ENCODE measurements at regions not wholly inside any gene's neighbourhood (a gene's known extent, or its start where the extent isn't known, plus 50 kb on each side); places are given as distances from the start of the nearest gene placed in this dataset.

GRCh38 chr9:3672399-3672798, 146.6 kb upstream of the RFX3 start:
- no peaks in the 10 kb centered on the region for H3K36me3 ChIP-seq
- H3K9me3 ChIP-seq = no peaks in the 10 kb centered on the region
- no peaks in the 10 kb centered on the region for H3K27me3 ChIP-seq
- H3K4me1 ChIP-seq (ENCODE audit: control insufficient read depth in 1 of 2, insufficient read depth in 1 of 2, low read depth in 1 of 2, low read length in 1 of 2) = no peaks in the 10 kb centered on the region
- no peak overlapping the region for H3K4me3 ChIP-seq (ENCODE audit: low read depth in 1 of 2, low read length in 1 of 2)
- TF ChIP-seq CTCF (IDR thresholded peaks at IDR 0.05) = no peak
- no peak overlapping the region for H3K27ac ChIP-seq

GRCh38 chr9:3664044-3664443, 138.2 kb upstream of the RFX3 start:
- H3K4me1 ChIP-seq (ENCODE audit: control insufficient read depth in 1 of 2, insufficient read depth in 1 of 2, low read depth in 1 of 2, low read length in 1 of 2) = no peaks in the 10 kb centered on the region
- H3K27me3 ChIP-seq = no peaks in the 10 kb centered on the region
- H3K9me3 ChIP-seq = no peaks in the 10 kb centered on the region
- no peaks in the 10 kb centered on the region for H3K36me3 ChIP-seq
- no peak overlapping the region for H3K27ac ChIP-seq
- TF ChIP-seq CTCF (IDR thresholded peaks at IDR 0.05) = no peak
- no peak overlapping the region for H3K4me3 ChIP-seq (ENCODE audit: low read depth in 1 of 2, low read length in 1 of 2)

- Histone ChIP-seq H3K27me3 (no peaks in the 10 kb centered on the region), H3K27ac (no peak overlapping the region), H3K4me1 (ENCODE audit: control insufficient read depth in 1 of 2, insufficient read depth in 1 of 2, low read depth in 1 of 2, low read length in 1 of 2) (no peaks in the 10 kb centered on the region), H3K9me3 (no peaks in the 10 kb centered on the region), H3K36me3 (no peaks in the 10 kb centered on the region), H3K4me3 (ENCODE audit: low read depth in 1 of 2, low read length in 1 of 2) (no peak overlapping the region)
- TF ChIP-seq CTCF (IDR thresholded peaks at IDR 0.05) = no peak
Measured at GRCh38 chr9:3662671-3663070, 136.9 kb upstream of the RFX3 start.

- TF ChIP-seq CTCF (IDR thresholded peaks at IDR 0.05) = no peak
- no peaks in the 10 kb centered on the region for H3K4me1 ChIP-seq (ENCODE audit: control insufficient read depth in 1 of 2, insufficient read depth in 1 of 2, low read depth in 1 of 2, low read length in 1 of 2)
- H3K9me3 ChIP-seq = no peaks in the 10 kb centered on the region
- H3K27me3 ChIP-seq = no peaks in the 10 kb centered on the region
- H3K4me3 ChIP-seq (ENCODE audit: low read depth in 1 of 2, low read length in 1 of 2) = no peak overlapping the region
- no peaks in the 10 kb centered on the region for H3K36me3 ChIP-seq
- no peak overlapping the region for H3K27ac ChIP-seq
Measured at GRCh38 chr9:3660936-3661335, 135.1 kb upstream of the RFX3 start.

GRCh38 chr9:3659647-3660046, 133.8 kb upstream of the RFX3 start:
- no peaks in the 10 kb centered on the region for H3K36me3 ChIP-seq
- no peak overlapping the region for H3K27ac ChIP-seq
- H3K4me3 ChIP-seq (ENCODE audit: low read depth in 1 of 2, low read length in 1 of 2) = no peak overlapping the region
- no peaks in the 10 kb centered on the region for H3K27me3 ChIP-seq
- no peaks in the 10 kb centered on the region for H3K4me1 ChIP-seq (ENCODE audit: control insufficient read depth in 1 of 2, insufficient read depth in 1 of 2, low read depth in 1 of 2, low read length in 1 of 2)
- no peaks in the 10 kb centered on the region for H3K9me3 ChIP-seq
- no peak for TF ChIP-seq CTCF (IDR thresholded peaks at IDR 0.05)

GRCh38 chr9:3658964-3659363, 133.2 kb upstream of the RFX3 start:
- Histone ChIP-seq H3K4me1 (ENCODE audit: control insufficient read depth in 1 of 2, insufficient read depth in 1 of 2, low read depth in 1 of 2, low read length in 1 of 2) (no peaks in the 10 kb centered on the region), H3K9me3 (no peaks in the 10 kb centered on the region), H3K27me3 (no peaks in the 10 kb centered on the region), H3K27ac (no peak overlapping the region), H3K4me3 (ENCODE audit: low read depth in 1 of 2, low read length in 1 of 2) (no peak overlapping the region), H3K36me3 (no peaks in the 10 kb centered on the region)
- no peak for TF ChIP-seq CTCF (IDR thresholded peaks at IDR 0.05)

All from neutrophil (primary cell).